SU-DHL-6 (cell line): ENCODE measurements at regions not wholly inside any gene's neighbourhood (a gene's known extent, or its start where the extent isn't known, plus 50 kb on each side); places are given as distances from the start of the nearest gene placed in this dataset.

ENCODE experiments used
- H2AFZ ChIP-seq: fragments of 200-600 bp; sonication (generic); 2 replicates; pipeline ENCODE4 v1.6.1; 2014; ENCODE audit warnings: low read depth, mild to moderate bottlenecking, moderate library complexity, mixed read lengths, antibody characterized with exemption, low read length; ENCODE audit not compliant: severe bottlenecking
- H3F3A ChIP-seq: fragments of 200-600 bp; shearing (Covaris generic); 2 replicates; pipeline ENCODE4 v1.6.0; 2016; ENCODE audit warnings: antibody characterized with exemption, mild to moderate bottlenecking; ENCODE audit not compliant: insufficient read depth
- H3K27ac ChIP-seq: fragments of 200-600 bp; sonication (generic); 2 replicates; pipeline ENCODE4 v1.5.1; 2016; ENCODE audit warnings: low read depth, mild to moderate bottlenecking, low read length, moderate library complexity, mixed read lengths
- H3K27me3 ChIP-seq: fragments of 200-600 bp; sonication (generic), shearing (Covaris generic); 2 replicates; pipeline ENCODE4 v1.6.0; 2014; ENCODE audit warnings: mild to moderate bottlenecking, low read length
- H3K36me3 ChIP-seq: fragments of 200-600 bp; sonication (generic); 2 replicates; pipeline ENCODE4 v1.6.1; 2014; ENCODE audit warnings: mild to moderate bottlenecking, low read length, mixed read lengths
- H3K4me2 ChIP-seq: fragments of 300-600, 200-600 bp; shearing (Covaris generic), sonication (generic); 2 replicates; pipeline ENCODE4 v1.6.0; 2014; ENCODE audit warnings: low read length, low read depth, mild to moderate bottlenecking; ENCODE audit not compliant: poor library complexity, severe bottlenecking
- H3K4me3 ChIP-seq: fragments of 200-600 bp; sonication (generic); 2 replicates; pipeline ENCODE4 v1.5.1; 2014; ENCODE audit warnings: antibody characterized with exemption, low read length, mild to moderate bottlenecking, mixed read lengths; ENCODE audit not compliant: insufficient read depth, poor library complexity, severe bottlenecking
- H3K79me2 ChIP-seq: fragments of 200-600 bp; sonication (generic); 2 replicates; pipeline ENCODE4 v1.6.1; 2014; ENCODE audit warnings: mild to moderate bottlenecking, low read length, moderate library complexity; ENCODE audit not compliant: insufficient read depth
- H3K9ac ChIP-seq: fragments of 200-600 bp; sonication (generic); 2 replicates; pipeline ENCODE4 v1.7.0; 2014; ENCODE audit warnings: mild to moderate bottlenecking, low read length
- H3K9me2 ChIP-seq: fragments of 200-600 bp; sonication (generic); replicated peaks from 2 replicates; pipeline ENCODE4 v1.6.1; 2014; ENCODE audit warnings: low read length; ENCODE audit not compliant: insufficient read depth
- H3K9me3 ChIP-seq: fragments of 200-600 bp; sonication (generic); 2 replicates; pipeline ENCODE4 v1.6.1; 2014; ENCODE audit warnings: low read length, mixed read lengths; ENCODE audit not compliant: insufficient read depth
- H4K20me1 ChIP-seq: fragments of 200-600 bp; sonication (generic); 2 replicates; pipeline ENCODE4 v1.6.1; 2014; ENCODE audit warnings: low read depth, mild to moderate bottlenecking, antibody characterized with exemption, low read length, moderate library complexity, mixed read lengths
- CTCF ChIP-seq: fragments of 200-600 bp; sonication (generic); IDR thresholded peaks from one replicate; pipeline ENCODE4 v1.5.1; 2017; ENCODE audit warnings: antibody characterized with exemption, mild to moderate bottlenecking, low read length, moderate library complexity; ENCODE audit not compliant: insufficient read depth, poor library complexity, severe bottlenecking
- EZH2phosphoT487 ChIP-seq: fragments of 200-600 bp; sonication (generic), shearing (Covaris generic); conservative IDR thresholded peaks from 2 replicates; pipeline ENCODE4 v1.6.1; 2018; ENCODE audit warnings: mild to moderate bottlenecking, antibody characterized with exemption, low read length, moderate library complexity, mixed read lengths

GRCh38 chr3:20890111-20890519, 704.1 kb upstream of the SGO1 start:
- H3K9ac ChIP-seq, result no peak overlapping the region
- TF ChIP-seq CTCF (no peak), EZH2phosphoT487 (no peak)
- H4K20me1 ChIP-seq, result no peaks in the 10 kb centered on the region
- H3K4me2 ChIP-seq, result no peak overlapping the region
- H3K27ac ChIP-seq, result no peak overlapping the region
- no peak overlapping the region for H3K4me3 ChIP-seq
- H3K9me3 ChIP-seq, result no peaks in the 10 kb centered on the region
- no peaks in the 10 kb centered on the region for H3K36me3 ChIP-seq
- no peaks in the 10 kb centered on the region for H3K9me2 ChIP-seq
- H2AFZ ChIP-seq, result no peak overlapping the region
- H3F3A ChIP-seq, result no peaks in the 10 kb centered on the region
- H3K27me3 ChIP-seq, result no peaks in the 10 kb centered on the region
- no peaks in the 10 kb centered on the region for H3K79me2 ChIP-seq

- Histone ChIP-seq H3K27me3 (no peaks in the 10 kb centered on the region), H4K20me1 (no peaks in the 10 kb centered on the region), H3K9me2 (no peaks in the 10 kb centered on the region), H3K4me2 (no peak overlapping the region), H3K36me3 (no peaks in the 10 kb centered on the region), H2AFZ (no peak overlapping the region), H3K9ac (no peak overlapping the region), H3K4me3 (no peak overlapping the region), H3K79me2 (no peaks in the 10 kb centered on the region), H3K27ac (no peak overlapping the region), H3F3A (no peaks in the 10 kb centered on the region), H3K9me3 (no peaks in the 10 kb centered on the region)
- TF ChIP-seq CTCF (no peak), EZH2phosphoT487 (no peak)
These were observed 692.7 kb upstream of the SGO1 start for GRCh38 chr3:20878691-20879090.

- Histone ChIP-seq H3K9ac (no peak overlapping the region), H3K9me2 (no peaks in the 10 kb centered on the region), H2AFZ (no peak overlapping the region), H3K4me3 (no peak overlapping the region), H3K27me3 (no peaks in the 10 kb centered on the region), H3K27ac (no peak overlapping the region), H3K79me2 (no peaks in the 10 kb centered on the region), H3K4me2 (no peak overlapping the region), H3F3A (no peaks in the 10 kb centered on the region), H4K20me1 (no peaks in the 10 kb centered on the region), H3K36me3 (no peaks in the 10 kb centered on the region), H3K9me3 (no peaks in the 10 kb centered on the region)
- no peak for TF ChIP-seq CTCF
- TF ChIP-seq EZH2phosphoT487, result no peak
These were observed 687.2 kb upstream of the SGO1 start for GRCh38 chr3:20873235-20873634.
